ENCODE measurements at regions not wholly inside any gene's neighbourhood (a gene's known extent, or its start where the extent isn't known, plus 50 kb on each side); places are given as distances from the start of the nearest gene placed in this dataset.
"Not testable (repeated sequence)": the region's sequence is repeated elsewhere in the genome, so short reads cannot be mapped to it uniquely, and the experiment has no call there.

GRCh38 chr11:29163231-29163630, 853.6 kb downstream of the KCNA4 start:
- no peak for DNase-seq (ENCODE audit: low read depth)
- TF ChIP-seq CTCF (conservative IDR thresholded peaks at IDR 0.05; ENCODE audit: low read depth, low read length) = no peak
- no peak overlapping the region for H3K4me3 ChIP-seq (ENCODE audit: low read depth, low read length)

GRCh38 chr11:29162491-29162890, 854.3 kb downstream of the KCNA4 start:
- DNase-seq (ENCODE audit: low read depth) = no peak
- H3K4me3 ChIP-seq (ENCODE audit: low read depth, low read length) = no peak overlapping the region
- no peak for TF ChIP-seq CTCF (conservative IDR thresholded peaks at IDR 0.05; ENCODE audit: low read depth, low read length)

GRCh38 chr11:29161191-29161590, 855.6 kb downstream of the KCNA4 start:
- H3K4me3 ChIP-seq (ENCODE audit: low read depth, low read length) = no peak overlapping the region
- DNase-seq (ENCODE audit: low read depth) = no peak
- TF ChIP-seq CTCF (conservative IDR thresholded peaks at IDR 0.05; ENCODE audit: low read depth, low read length) = no peak

- no peak overlapping the region for H3K4me3 ChIP-seq (ENCODE audit: low read depth, low read length)
- peak; percentile 91 for TF ChIP-seq CTCF (conservative IDR thresholded peaks at IDR 0.05; ENCODE audit: low read depth, low read length)
- DNase-seq (ENCODE audit: low read depth) = no peak
Measured at GRCh38 chr11:29159552-29160465, 857.0 kb downstream of the KCNA4 start.

GRCh38 chr11:29153078-29153477, 863.8 kb downstream of the KCNA4 start:
- no peak for DNase-seq (ENCODE audit: low read depth)
- no peak overlapping the region for H3K4me3 ChIP-seq (ENCODE audit: low read depth, low read length)
- TF ChIP-seq CTCF (conservative IDR thresholded peaks at IDR 0.05; ENCODE audit: low read depth, low read length) = no peak

- not testable (repeated sequence) for DNase-seq (ENCODE audit: low read depth); H3K4me3 ChIP-seq (ENCODE audit: low read depth, low read length)
Measured at GRCh38 chr11:29142573-29142972, 874.3 kb downstream of the KCNA4 start.

GRCh38 chr11:29135504-29135903, 881.3 kb downstream of the KCNA4 start:
- peak; percentile 55 for DNase-seq (ENCODE audit: low read depth)
- H3K4me3 ChIP-seq (ENCODE audit: low read depth, low read length) = no peak overlapping the region
- no peak for TF ChIP-seq CTCF (conservative IDR thresholded peaks at IDR 0.05; ENCODE audit: low read depth, low read length)

Data from epithelial cell of proximal tubule (primary cell).